Stimulated activated naive CD4-positive, alpha-beta T cell treated with Interleukin-2 at 50 U/mL for 16 hours (primary cell): ENCODE measurements at regions not wholly inside any gene's neighbourhood (a gene's known extent, or its start where the extent isn't known, plus 50 kb on each side); places are given as distances from the start of the nearest gene placed in this dataset.
"Not testable (repeated sequence)": the region's sequence is repeated elsewhere in the genome, so short reads cannot be mapped to it uniquely, and the experiment has no call there.

Experiments
- DNase-seq: peaks from one replicate; lab custom pipeline; 2025; lab: John Stamatoyannopoulos, UW

- not testable (repeated sequence) for DNase-seq
Measured at GRCh38 chr4:82077471-82077995, 296.3 kb downstream of the HNRNPD start.

- DNase-seq, result no peak
Measured at GRCh38 chr4:82076809-82077208, 297.0 kb downstream of the HNRNPD start.

- no peak for DNase-seq
Measured at GRCh38 chr4:82076359-82076758, 297.4 kb downstream of the HNRNPD start.

- no peak for DNase-seq
Measured at GRCh38 chr4:82071951-82072350, 301.8 kb downstream of the HNRNPD start.

- DNase-seq, result no peak
Measured at GRCh38 chr4:82069883-82070638, 303.7 kb downstream of the HNRNPD start.

GRCh38 chr4:82063017-82063416 is 310.8 kb downstream of the HNRNPD start:
- DNase-seq, result no peak

- DNase-seq, result no peak
Measured at GRCh38 chr4:82057990-82058544, 315.7 kb downstream of the HNRNPD start.

GRCh38 chr4:82055156-82055555 is 318.6 kb downstream of the HNRNPD start:
- no peak for DNase-seq

GRCh38 chr4:82053396-82053795 is 320.4 kb downstream of the HNRNPD start:
- no peak for DNase-seq

- no peak for DNase-seq
Measured at GRCh38 chr4:82050796-82051195, 323.0 kb downstream of the HNRNPD start.

- no peak for DNase-seq
Measured at GRCh38 chr4:82049294-82049693, 324.5 kb downstream of the HNRNPD start.

- DNase-seq, result no peak
Measured at GRCh38 chr4:82047731-82048130, 326.1 kb downstream of the HNRNPD start.

- DNase-seq, result no peak
Measured at GRCh38 chr4:82046796-82047195, 327.0 kb downstream of the HNRNPD start.

- DNase-seq, result no peak
Measured at GRCh38 chr4:82045267-82045666, 328.5 kb downstream of the HNRNPD start.

- no peak for DNase-seq
Measured at GRCh38 chr4:82044141-82044993, 329.4 kb downstream of the HNRNPD start.

- no peak for DNase-seq
Measured at GRCh38 chr4:82043809-82044137, 330.0 kb downstream of the HNRNPD start.

GRCh38 chr4:82043081-82043808 is 330.5 kb downstream of the HNRNPD start:
- DNase-seq, result no peak

GRCh38 chr4:82042042-82042441 is 331.7 kb downstream of the HNRNPD start:
- DNase-seq, result no peak

- DNase-seq, result no peak
Measured at GRCh38 chr4:82038936-82039335, 334.9 kb downstream of the HNRNPD start.

GRCh38 chr4:82036181-82036580 is 337.6 kb downstream of the HNRNPD start:
- DNase-seq, result no peak

- no peak for DNase-seq
Measured at GRCh38 chr4:82034878-82035277, 338.9 kb downstream of the HNRNPD start.

- no peak for DNase-seq
Measured at GRCh38 chr4:82033862-82034261, 339.9 kb downstream of the HNRNPD start.
